ENCODE measurements at regions not wholly inside any gene's neighbourhood (a gene's known extent, or its start where the extent isn't known, plus 50 kb on each side); places are given as distances from the start of the nearest gene placed in this dataset.

DNA sequence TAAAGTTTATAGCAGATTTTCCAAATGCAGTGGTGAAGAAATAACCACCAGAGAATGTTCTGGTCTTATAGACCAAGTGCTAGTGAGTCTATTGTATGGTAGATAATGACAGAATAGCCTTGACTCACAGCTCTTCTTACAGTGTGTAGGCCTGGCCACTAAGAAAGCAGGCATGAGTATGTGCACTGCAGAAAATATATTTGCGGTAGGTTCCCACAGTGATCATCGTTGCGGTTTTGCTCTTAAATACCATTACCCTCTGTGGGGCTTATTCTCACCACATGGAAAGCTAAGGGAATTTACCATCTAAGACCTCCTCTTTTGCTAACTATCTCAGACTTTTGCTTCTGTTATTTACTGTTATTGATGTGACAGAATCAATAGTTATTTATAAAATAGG, 212.3 kb upstream of the SYNDIG1 start:
- no peak for DNase-seq
- H3K9me3 ChIP-seq = no peaks in the 10 kb centered on the region
- H3K27me3 ChIP-seq (ENCODE audit: insufficient read depth in 3 of 3, low read length in 2 of 3) = no peaks in the 10 kb centered on the region
- intact Hi-C loops (cut with DNase I) = no loop called here
- 83 to 92% (median 84%) methylated on average over 3 of the region's 3 CpGs for WGBS, 3 donors
- no peak overlapping the region for H3K4me3 ChIP-seq
- H3K4me1 ChIP-seq = no peaks in the 10 kb centered on the region
- H3K27ac ChIP-seq = no peak overlapping the region
- TF ChIP-seq, protein P1, sequence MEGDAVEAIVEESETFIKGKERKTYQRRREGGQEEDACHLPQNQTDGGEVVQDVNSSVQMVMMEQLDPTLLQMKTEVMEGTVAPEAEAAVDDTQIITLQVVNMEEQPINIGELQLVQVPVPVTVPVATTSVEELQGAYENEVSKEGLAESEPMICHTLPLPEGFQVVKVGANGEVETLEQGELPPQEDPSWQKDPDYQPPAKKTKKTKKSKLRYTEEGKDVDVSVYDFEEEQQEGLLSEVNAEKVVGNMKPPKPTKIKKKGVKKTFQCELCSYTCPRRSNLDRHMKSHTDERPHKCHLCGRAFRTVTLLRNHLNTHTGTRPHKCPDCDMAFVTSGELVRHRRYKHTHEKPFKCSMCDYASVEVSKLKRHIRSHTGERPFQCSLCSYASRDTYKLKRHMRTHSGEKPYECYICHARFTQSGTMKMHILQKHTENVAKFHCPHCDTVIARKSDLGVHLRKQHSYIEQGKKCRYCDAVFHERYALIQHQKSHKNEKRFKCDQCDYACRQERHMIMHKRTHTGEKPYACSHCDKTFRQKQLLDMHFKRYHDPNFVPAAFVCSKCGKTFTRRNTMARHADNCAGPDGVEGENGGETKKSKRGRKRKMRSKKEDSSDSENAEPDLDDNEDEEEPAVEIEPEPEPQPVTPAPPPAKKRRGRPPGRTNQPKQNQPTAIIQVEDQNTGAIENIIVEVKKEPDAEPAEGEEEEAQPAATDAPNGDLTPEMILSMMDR (IDR thresholded peaks at IDR 0.05) = no peak
- no peaks in the 10 kb centered on the region for H3K36me3 ChIP-seq (ENCODE audit: insufficient read depth in 1 of 2, low read depth in 1 of 2)
- ATAC-seq = no peak

DNA sequence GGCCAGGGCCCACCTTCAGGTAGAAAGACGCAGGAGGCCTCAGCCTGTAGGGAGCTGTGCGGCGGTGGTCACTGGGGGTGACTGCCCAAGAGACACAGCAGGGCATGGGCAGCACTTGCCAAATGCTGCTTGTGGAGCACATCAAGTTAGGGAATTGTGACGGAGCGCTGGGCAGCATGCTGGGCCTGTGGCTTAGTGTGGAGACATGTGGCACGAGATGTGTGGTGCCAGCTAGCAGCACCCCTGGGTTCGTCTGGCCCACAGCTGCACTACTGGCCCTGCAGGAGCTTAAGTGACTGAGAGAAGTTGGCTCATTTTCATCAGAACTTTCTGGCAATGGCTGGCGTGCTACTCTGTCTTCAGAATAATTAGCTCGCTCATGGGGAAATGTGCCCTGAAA, 213.1 kb upstream of the SYNDIG1 start:
- no peaks in the 10 kb centered on the region for H3K4me1 ChIP-seq
- 55 to 67% (median 60%) methylated on average over 9 of the region's 9 CpGs for WGBS, 3 donors
- intact Hi-C loops (cut with DNase I) = no loop called here
- TF ChIP-seq, protein P1 (IDR thresholded peaks at IDR 0.05) = no peak
- no peak overlapping the region for H3K27ac ChIP-seq
- no peaks in the 10 kb centered on the region for H3K27me3 ChIP-seq (ENCODE audit: insufficient read depth in 3 of 3, low read length in 2 of 3)
- no peaks in the 10 kb centered on the region for H3K36me3 ChIP-seq (ENCODE audit: insufficient read depth in 1 of 2, low read depth in 1 of 2)
- ATAC-seq (no peak), DNase-seq (no peak)
- no peaks in the 10 kb centered on the region for H3K9me3 ChIP-seq
- no peak overlapping the region for H3K4me3 ChIP-seq

DNA sequence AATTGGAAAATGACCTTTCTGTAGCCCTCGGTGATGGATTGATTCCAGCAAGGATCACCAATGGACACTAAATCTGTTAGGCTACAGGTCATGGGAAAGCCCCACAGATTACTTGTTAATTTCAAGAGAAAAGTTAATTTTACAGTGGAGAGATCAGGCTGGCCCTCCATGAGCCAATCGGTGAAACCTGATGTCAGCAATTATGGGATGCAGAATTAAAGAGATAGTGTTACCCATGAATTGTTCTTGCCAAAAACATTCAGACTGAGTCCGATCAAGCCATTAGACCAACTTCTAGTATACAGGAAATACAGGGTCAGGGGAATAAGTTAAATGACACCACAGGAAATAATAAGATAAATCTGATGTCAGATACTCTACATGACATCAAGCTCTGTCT, 214.9 kb upstream of the SYNDIG1 start:
- Histone ChIP-seq H3K27me3 (ENCODE audit: insufficient read depth in 3 of 3, low read length in 2 of 3) (no peaks in the 10 kb centered on the region), H3K4me3 (no peak overlapping the region), H3K36me3 (ENCODE audit: insufficient read depth in 1 of 2, low read depth in 1 of 2) (no peaks in the 10 kb centered on the region), H3K9me3 (no peaks in the 10 kb centered on the region), H3K4me1 (no peaks in the 10 kb centered on the region), H3K27ac (no peak overlapping the region)
- intact Hi-C loops (cut with DNase I) = no loop called here
- no peak for DNase-seq
- 60 to 71% (median 69%) methylated on average over 3 of the region's 3 CpGs for WGBS, 3 donors
- no peak for ATAC-seq
- TF ChIP-seq, protein P1 (IDR thresholded peaks at IDR 0.05) = no peak

DNA sequence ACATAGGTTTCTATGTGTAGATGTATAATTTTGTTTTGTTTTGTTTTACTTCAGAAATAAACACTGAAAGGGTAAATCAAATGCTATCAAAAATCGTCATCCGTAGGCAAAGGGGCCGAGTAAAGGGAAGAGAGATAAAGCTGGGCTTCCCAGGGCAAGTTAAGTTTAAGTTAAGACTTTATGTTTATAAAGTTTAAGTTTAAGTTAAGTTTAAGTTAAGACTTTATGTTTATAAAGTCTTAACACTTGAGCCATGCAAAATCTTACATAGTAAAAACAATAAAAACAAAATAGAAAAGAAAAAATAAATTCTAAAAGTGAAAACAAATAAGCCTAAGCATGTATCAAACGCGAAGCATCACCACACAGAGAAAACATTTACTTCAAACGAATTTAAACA, 216.1 kb upstream of the SYNDIG1 start:
- TF ChIP-seq, protein P1 (IDR thresholded peaks at IDR 0.05) = no peak
- no peaks in the 10 kb centered on the region for H3K9me3 ChIP-seq
- DNase-seq (no peak), ATAC-seq (no peak)
- intact Hi-C loops (cut with DNase I) = no loop called here
- 82 to 86% (median 84%) methylated on average over 6 of the region's 6 CpGs for WGBS, 3 donors
- H3K27ac ChIP-seq = no peak overlapping the region
- H3K4me1 ChIP-seq = no peaks in the 10 kb centered on the region
- H3K36me3 ChIP-seq (ENCODE audit: insufficient read depth in 1 of 2, low read depth in 1 of 2) = no peaks in the 10 kb centered on the region
- no peak overlapping the region for H3K4me3 ChIP-seq
- H3K27me3 ChIP-seq (ENCODE audit: insufficient read depth in 3 of 3, low read length in 2 of 3) = no peaks in the 10 kb centered on the region

DNA sequence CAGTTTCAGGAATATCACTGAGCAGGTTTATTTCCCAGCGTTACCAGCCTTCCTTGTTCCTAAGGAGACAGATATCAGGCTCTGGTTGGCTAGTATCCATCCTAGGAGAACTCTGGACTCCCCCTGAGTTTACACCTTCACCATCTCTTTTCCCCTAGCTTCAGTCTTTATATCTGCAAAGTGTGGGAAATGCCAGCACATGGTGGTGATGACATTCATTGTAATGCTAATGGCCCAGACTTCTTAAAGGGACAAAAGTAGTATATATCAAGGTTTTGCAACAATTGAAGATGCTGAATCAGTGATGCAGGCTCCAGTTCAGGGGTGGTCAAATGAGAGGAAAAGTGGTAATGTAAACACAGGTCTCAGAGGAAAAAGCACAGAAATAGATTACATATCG, 224.3 kb upstream of the SYNDIG1 start:
- DNase-seq = no peak
- H3K27me3 ChIP-seq (ENCODE audit: insufficient read depth in 3 of 3, low read length in 2 of 3) = peaks cover 0 to 3% (median 0%) of the 10 kb centered on the region in 3 donors
- H3K4me1 ChIP-seq = no peaks in the 10 kb centered on the region
- H3K9me3 ChIP-seq = no peaks in the 10 kb centered on the region
- H3K27ac ChIP-seq = no peak overlapping the region
- no peak for ATAC-seq
- 49 to 63% (median 60%) methylated on average over 2 of the region's 2 CpGs for WGBS, 3 donors
- no peaks in the 10 kb centered on the region for H3K36me3 ChIP-seq (ENCODE audit: insufficient read depth in 1 of 2, low read depth in 1 of 2)
- no peak overlapping the region for H3K4me3 ChIP-seq
- TF ChIP-seq, protein P1 (IDR thresholded peaks at IDR 0.05) = no peak
- intact Hi-C loops (cut with DNase I) = no loop called here
